ENCODE measurements at regions not wholly inside any gene's neighbourhood (a gene's known extent, or its start where the extent isn't known, plus 50 kb on each side); places are given as distances from the start of the nearest gene placed in this dataset.

GRCh38 chr6:168214586-168215104, 104.9 kb downstream of the DACT2 start:
- H3K79me2 ChIP-seq (ENCODE audit: low read length), result no peaks in the 10 kb centered on the region
- no peaks in the 10 kb centered on the region for H4K20me1 ChIP-seq (ENCODE audit: insufficient read depth, low read length)
- no peak overlapping the region for H3K4me3 ChIP-seq (ENCODE audit: low read length)
- H3K36me3 ChIP-seq (replicated peaks; ENCODE audit: low read depth, low read length), result no peaks in the 10 kb centered on the region
- H3K4me2 ChIP-seq (ENCODE audit: low read length), result no peak overlapping the region
- no peak overlapping the region for H3K9ac ChIP-seq (ENCODE audit: low read length)
- no peak overlapping the region for H3K27ac ChIP-seq (ENCODE audit: low read length)
- H3K27me3 ChIP-seq (ENCODE audit: low read depth, low read length), result peaks cover 9% of the 10 kb centered on the region
- no peak overlapping the region for H2AFZ ChIP-seq (ENCODE audit: low read depth, low read length)
- no peak for TF ChIP-seq CTCF (IDR thresholded peaks at IDR 0.05; ENCODE audit: low read depth, low read length)
- no peak for TF ChIP-seq EZH2phosphoT487 (IDR thresholded peaks at IDR 0.05; ENCODE audit: low read depth)
- H3K4me1 ChIP-seq (ENCODE audit: low read length), result peaks cover 9% of the 10 kb centered on the region
- no peaks in the 10 kb centered on the region for H3K9me3 ChIP-seq (ENCODE audit: insufficient read depth, low read length)

GRCh38 chr6:168213121-168213524, 106.5 kb downstream of the DACT2 start:
- Histone ChIP-seq H3K4me3 (ENCODE audit: low read length) (no peak overlapping the region), H2AFZ (ENCODE audit: low read depth, low read length) (no peak overlapping the region), H3K27ac (ENCODE audit: low read length) (no peak overlapping the region), H3K36me3 (replicated peaks; ENCODE audit: low read depth, low read length) (no peaks in the 10 kb centered on the region), H3K9me3 (ENCODE audit: insufficient read depth, low read length) (no peaks in the 10 kb centered on the region), H3K4me1 (ENCODE audit: low read length) (peaks cover 3% of the 10 kb centered on the region), H3K4me2 (ENCODE audit: low read length) (no peak overlapping the region), H4K20me1 (ENCODE audit: insufficient read depth, low read length) (no peaks in the 10 kb centered on the region), H3K27me3 (ENCODE audit: low read depth, low read length) (no peaks in the 10 kb centered on the region), H3K79me2 (ENCODE audit: low read length) (no peaks in the 10 kb centered on the region), H3K9ac (ENCODE audit: low read length) (no peak overlapping the region)
- TF ChIP-seq CTCF (IDR thresholded peaks at IDR 0.05; ENCODE audit: low read depth, low read length) (no peak), EZH2phosphoT487 (IDR thresholded peaks at IDR 0.05; ENCODE audit: low read depth) (no peak)

- no peaks in the 10 kb centered on the region for H3K9me3 ChIP-seq (ENCODE audit: insufficient read depth, low read length)
- H3K27me3 ChIP-seq (ENCODE audit: low read depth, low read length), result no peaks in the 10 kb centered on the region
- no peaks in the 10 kb centered on the region for H3K79me2 ChIP-seq (ENCODE audit: low read length)
- no peak overlapping the region for H3K4me2 ChIP-seq (ENCODE audit: low read length)
- no peaks in the 10 kb centered on the region for H3K36me3 ChIP-seq (replicated peaks; ENCODE audit: low read depth, low read length)
- no peak overlapping the region for H3K9ac ChIP-seq (ENCODE audit: low read length)
- no peak overlapping the region for H3K27ac ChIP-seq (ENCODE audit: low read length)
- TF ChIP-seq CTCF (IDR thresholded peaks at IDR 0.05; ENCODE audit: low read depth, low read length) (no peak), EZH2phosphoT487 (IDR thresholded peaks at IDR 0.05; ENCODE audit: low read depth) (no peak)
- H3K4me1 ChIP-seq (ENCODE audit: low read length), result no peaks in the 10 kb centered on the region
- H4K20me1 ChIP-seq (ENCODE audit: insufficient read depth, low read length), result no peaks in the 10 kb centered on the region
- no peak overlapping the region for H3K4me3 ChIP-seq (ENCODE audit: low read length)
- no peak overlapping the region for H2AFZ ChIP-seq (ENCODE audit: low read depth, low read length)
Measured at GRCh38 chr6:168212362-168212761, 107.2 kb downstream of the DACT2 start.

- Histone ChIP-seq H3K4me1 (ENCODE audit: low read length) (no peaks in the 10 kb centered on the region), H2AFZ (ENCODE audit: low read depth, low read length) (no peak overlapping the region), H3K36me3 (replicated peaks; ENCODE audit: low read depth, low read length) (no peaks in the 10 kb centered on the region), H3K79me2 (ENCODE audit: low read length) (no peaks in the 10 kb centered on the region), H3K27me3 (ENCODE audit: low read depth, low read length) (no peaks in the 10 kb centered on the region), H3K9me3 (ENCODE audit: insufficient read depth, low read length) (no peaks in the 10 kb centered on the region), H3K9ac (ENCODE audit: low read length) (no peak overlapping the region), H3K4me3 (ENCODE audit: low read length) (no peak overlapping the region), H3K27ac (ENCODE audit: low read length) (no peak overlapping the region), H3K4me2 (ENCODE audit: low read length) (no peak overlapping the region), H4K20me1 (ENCODE audit: insufficient read depth, low read length) (no peaks in the 10 kb centered on the region)
- TF ChIP-seq EZH2phosphoT487 (IDR thresholded peaks at IDR 0.05; ENCODE audit: low read depth) (no peak), CTCF (IDR thresholded peaks at IDR 0.05; ENCODE audit: low read depth, low read length) (no peak)
Measured at GRCh38 chr6:168211681-168212080, 107.9 kb downstream of the DACT2 start.
